Neural progenitor cell (in vitro differentiated cells): ENCODE measurements at regions not wholly inside any gene's neighbourhood (a gene's known extent, or its start where the extent isn't known, plus 50 kb on each side); places are given as distances from the start of the nearest gene placed in this dataset.
A peak's percentile ranks its signal among the peaks of the same experiment; 100 is the strongest.

Source experiments
- DNase-seq: peaks from one replicate; pipeline ENCODE4 v3.0.0-alpha.2; 2016; ENCODE audit warnings: low spot score
- H2AFZ ChIP-seq: fragments of 200-600 bp; sonication (generic); replicated peaks from 2 replicates; pipeline ENCODE4 v1.6.1; 2016; ENCODE audit warnings: antibody characterized with exemption
- H3F3A ChIP-seq: fragments of 200-600 bp; sonication (generic); 2 replicates; pipeline ENCODE4 v1.6.1; 2016; ENCODE audit warnings: antibody characterized with exemption, low read depth
- H3K27ac ChIP-seq: fragments of 200-600 bp; sonication (generic); 2 replicates; pipeline ENCODE4 v1.5.1; 2016; ENCODE audit warnings: mild to moderate bottlenecking
- H3K27me3 ChIP-seq: fragments of 200-600 bp; sonication (generic); 2 replicates; pipeline ENCODE4 v1.6.1; 2016; ENCODE audit warnings: mild to moderate bottlenecking, moderate library complexity
- H3K36me3 ChIP-seq: fragments of 200-600 bp; sonication (generic); 2 replicates; pipeline ENCODE4 v1.5.1; 2016
- H3K4me1 ChIP-seq: fragments of 200-600 bp; sonication (generic); 2 replicates; pipeline ENCODE4 v1.6.1; 2016; ENCODE audit warnings: mixed run types
- H3K4me2 ChIP-seq: fragments of 200-600 bp; sonication (generic); 2 replicates; pipeline ENCODE4 v1.6.1; 2016
- H3K4me3 ChIP-seq: fragments of 200-600 bp; sonication (generic); 2 replicates; pipeline ENCODE4 v1.5.1; 2016
- H3K79me2 ChIP-seq: fragments of 200-600 bp; sonication (generic); 2 replicates; pipeline ENCODE4 v1.6.1; 2016; ENCODE audit warnings: low read depth
- H3K9ac ChIP-seq: fragments of 200-600 bp; sonication (generic); 2 replicates; pipeline ENCODE4 v1.6.1; 2016
- H3K9me3 ChIP-seq: fragments of 200-600 bp; sonication (generic); 2 replicates; pipeline ENCODE4 v1.5.1; 2016; ENCODE audit warnings: low read depth
- H4K20me1 ChIP-seq: fragments of 200-600 bp; sonication (generic); 2 replicates; pipeline ENCODE4 v1.6.1; 2016; ENCODE audit warnings: low read depth
- H3K27ac Mint-ChIP-seq: 3 replicates; pipeline ENCODE4 v1.8.0; 2021; ENCODE audit warnings: mixed read lengths
- H3K27me3 Mint-ChIP-seq: 2 replicates; pipeline ENCODE4 v1.8.0; 2022; ENCODE audit warnings: low read depth, mild to moderate bottlenecking, inconsistent platforms, moderate library complexity, mixed read lengths; ENCODE audit not compliant: insufficient read depth
- H3K36me3 Mint-ChIP-seq: 3 replicates; pipeline ENCODE4 v1.8.0; 2021; ENCODE audit warnings: mixed read lengths
- H3K4me1 Mint-ChIP-seq: 3 replicates; pipeline ENCODE4 v1.8.0; 2021; ENCODE audit warnings: mixed read lengths
- H3K4me3 Mint-ChIP-seq: 3 replicates; pipeline ENCODE4 v1.8.0; 2021; ENCODE audit warnings: mild to moderate bottlenecking, moderate library complexity, mixed read lengths
- H3K9me3 Mint-ChIP-seq: 3 replicates; pipeline ENCODE4 v1.8.0; 2020; ENCODE audit warnings: mixed read lengths
- EZH2 ChIP-seq: fragments of 200-600 bp; sonication (generic); IDR thresholded peaks from 2 replicates; pipeline ENCODE4 v1.6.1; 2017; ENCODE audit warnings: antibody characterized with exemption, mild to moderate bottlenecking, moderate library complexity
- EZH2phosphoT487 ChIP-seq: fragments of 200-600 bp; sonication (generic); IDR thresholded peaks from 2 replicates; pipeline ENCODE4 v1.6.1; 2017; ENCODE audit warnings: antibody characterized with exemption
- TF ChIP-seq, protein P1 (sequence below): fragments of 200-600 bp; sonication (generic); IDR thresholded peaks from 2 replicates; pipeline ENCODE4 v1.5.1; 2017; ENCODE audit warnings: antibody characterized with exemption, mild to moderate bottlenecking

DNA sequence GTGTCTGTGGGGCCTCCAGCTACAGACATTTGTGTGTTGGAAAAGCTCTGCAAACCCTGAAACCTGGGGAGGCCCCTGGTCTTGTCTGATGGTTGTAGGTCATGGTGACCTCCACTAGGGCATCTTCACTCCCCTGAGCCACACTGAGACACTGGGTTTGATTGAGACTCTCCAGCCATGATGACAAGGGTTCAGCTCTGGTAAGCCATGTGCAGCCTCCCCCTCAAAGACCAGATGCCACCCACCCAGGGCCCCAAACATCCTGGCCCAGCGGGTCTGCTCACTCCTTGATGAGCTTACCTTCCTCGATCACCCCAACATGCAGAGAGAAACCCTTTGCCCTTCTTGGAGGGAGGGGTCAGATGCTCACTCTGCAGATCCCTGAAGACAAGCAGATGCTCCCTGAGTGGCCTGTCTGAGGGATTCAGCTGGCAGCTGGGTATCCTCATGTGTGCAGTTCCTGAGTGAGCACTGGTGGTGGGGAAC is 101.6 kb downstream of the METRNL start:
- Histone ChIP-seq H3K9ac (no peak overlapping the region), H3K27ac (no peak overlapping the region), H3F3A (no peaks in the 10 kb centered on the region), H3K27me3 (no peaks in the 10 kb centered on the region), H4K20me1 (no peaks in the 10 kb centered on the region), H3K4me1 (no peaks in the 10 kb centered on the region), H3K36me3 (no peaks in the 10 kb centered on the region), H2AFZ (no peak overlapping the region), H3K4me3 (no peak overlapping the region), H3K9me3 (no peaks in the 10 kb centered on the region), H3K4me2 (no peak overlapping the region), H3K79me2 (no peaks in the 10 kb centered on the region)
- DNase-seq, result no peak
- TF ChIP-seq EZH2phosphoT487 (no peak), EZH2 (no peak)
- TF ChIP-seq, protein P1, sequence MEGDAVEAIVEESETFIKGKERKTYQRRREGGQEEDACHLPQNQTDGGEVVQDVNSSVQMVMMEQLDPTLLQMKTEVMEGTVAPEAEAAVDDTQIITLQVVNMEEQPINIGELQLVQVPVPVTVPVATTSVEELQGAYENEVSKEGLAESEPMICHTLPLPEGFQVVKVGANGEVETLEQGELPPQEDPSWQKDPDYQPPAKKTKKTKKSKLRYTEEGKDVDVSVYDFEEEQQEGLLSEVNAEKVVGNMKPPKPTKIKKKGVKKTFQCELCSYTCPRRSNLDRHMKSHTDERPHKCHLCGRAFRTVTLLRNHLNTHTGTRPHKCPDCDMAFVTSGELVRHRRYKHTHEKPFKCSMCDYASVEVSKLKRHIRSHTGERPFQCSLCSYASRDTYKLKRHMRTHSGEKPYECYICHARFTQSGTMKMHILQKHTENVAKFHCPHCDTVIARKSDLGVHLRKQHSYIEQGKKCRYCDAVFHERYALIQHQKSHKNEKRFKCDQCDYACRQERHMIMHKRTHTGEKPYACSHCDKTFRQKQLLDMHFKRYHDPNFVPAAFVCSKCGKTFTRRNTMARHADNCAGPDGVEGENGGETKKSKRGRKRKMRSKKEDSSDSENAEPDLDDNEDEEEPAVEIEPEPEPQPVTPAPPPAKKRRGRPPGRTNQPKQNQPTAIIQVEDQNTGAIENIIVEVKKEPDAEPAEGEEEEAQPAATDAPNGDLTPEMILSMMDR, result no peak
- H3K27ac Mint-ChIP-seq, result no peak overlapping the region
- no peaks in the 10 kb centered on the region for H3K9me3 Mint-ChIP-seq
- H3K4me1 Mint-ChIP-seq, result peaks cover 11% of the 10 kb centered on the region
- no peaks in the 10 kb centered on the region for H3K36me3 Mint-ChIP-seq
- H3K4me3 Mint-ChIP-seq, result no peak overlapping the region
- peaks cover 8% of the 10 kb centered on the region for H3K27me3 Mint-ChIP-seq

DNA sequence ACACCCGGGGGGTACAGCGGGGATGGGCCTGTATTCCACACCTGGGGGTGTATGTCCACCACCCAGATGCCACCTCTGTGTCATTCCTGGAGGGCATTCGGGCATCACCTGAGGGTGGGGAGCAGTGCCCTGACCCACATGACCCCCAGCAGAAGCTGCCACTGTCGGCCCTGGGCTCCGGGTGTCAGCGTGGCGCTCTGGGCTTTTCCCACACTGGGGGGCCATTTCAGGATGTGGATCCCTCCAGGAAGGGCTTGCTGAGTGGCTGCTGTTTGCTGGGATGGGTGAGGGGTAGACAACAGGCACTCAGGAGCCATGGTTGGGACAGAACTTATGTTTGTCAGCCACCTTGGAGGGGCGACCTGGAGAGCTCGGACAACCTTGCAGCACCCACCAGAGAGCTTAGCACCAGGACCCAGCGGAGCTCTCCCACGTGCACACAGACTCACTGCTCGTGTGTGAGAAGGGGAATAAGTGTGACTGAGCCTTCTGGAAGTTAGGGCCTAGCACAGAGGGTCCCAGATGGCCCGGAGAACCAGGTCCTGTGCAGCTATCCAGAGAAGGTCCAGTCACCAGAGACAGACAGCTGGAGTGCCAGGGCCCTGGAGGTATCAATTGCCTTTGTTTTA is 102.7 kb downstream of the METRNL start:
- Histone ChIP-seq H3K4me1 (no peaks in the 10 kb centered on the region), H3K4me3 (no peak overlapping the region), H4K20me1 (no peaks in the 10 kb centered on the region), H2AFZ (no peak overlapping the region), H3K79me2 (no peaks in the 10 kb centered on the region), H3K9ac (no peak overlapping the region), H3K9me3 (no peaks in the 10 kb centered on the region), H3F3A (no peaks in the 10 kb centered on the region), H3K4me2 (no peak overlapping the region), H3K27me3 (no peaks in the 10 kb centered on the region), H3K36me3 (no peaks in the 10 kb centered on the region), H3K27ac (no peak overlapping the region)
- H3K4me1 Mint-ChIP-seq, result peaks cover 16% of the 10 kb centered on the region
- H3K4me3 Mint-ChIP-seq, result no peak overlapping the region
- no peak overlapping the region for H3K27ac Mint-ChIP-seq
- no peaks in the 10 kb centered on the region for H3K36me3 Mint-ChIP-seq
- H3K27me3 Mint-ChIP-seq, result peaks cover 8% of the 10 kb centered on the region
- TF ChIP-seq EZH2 (no peak), EZH2phosphoT487 (no peak)
- no peaks in the 10 kb centered on the region for H3K9me3 Mint-ChIP-seq
- DNase-seq, result no peak

DNA sequence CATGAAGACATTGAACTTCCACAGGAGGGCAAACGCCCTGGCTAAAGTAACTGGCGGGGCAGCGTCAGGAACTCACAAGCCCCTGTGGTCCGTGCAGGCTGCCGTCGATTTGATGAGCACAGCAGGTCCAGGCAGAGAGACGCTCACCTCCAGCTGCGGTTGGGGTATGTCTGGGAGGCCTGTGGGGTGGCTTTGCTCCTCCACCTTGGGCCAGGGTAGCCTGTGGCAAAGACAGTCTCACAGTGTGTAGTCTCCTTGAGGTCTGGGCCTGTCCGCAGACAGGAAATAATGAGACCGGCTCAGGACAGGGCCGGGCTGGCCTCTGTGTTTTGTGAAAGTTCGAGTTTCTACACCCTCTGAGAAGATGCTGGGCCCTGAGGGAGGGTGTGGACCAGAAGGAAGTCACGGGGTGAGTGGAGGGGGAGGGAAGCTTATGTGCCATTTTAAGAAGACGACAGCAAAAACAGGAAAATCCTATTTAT is 103.3 kb downstream of the METRNL start:
- Histone ChIP-seq H3K9me3 (no peaks in the 10 kb centered on the region), H3K36me3 (no peaks in the 10 kb centered on the region), H3K4me1 (no peaks in the 10 kb centered on the region), H2AFZ (no peak overlapping the region), H3K27me3 (no peaks in the 10 kb centered on the region), H3K27ac (no peak overlapping the region), H3F3A (no peaks in the 10 kb centered on the region), H3K79me2 (no peaks in the 10 kb centered on the region), H3K9ac (no peak overlapping the region), H3K4me2 (no peak overlapping the region), H3K4me3 (no peak overlapping the region), H4K20me1 (no peaks in the 10 kb centered on the region)
- Mint-ChIP-seq H3K4me1 (peaks cover 16% of the 10 kb centered on the region), H3K27ac (peak overlapping the region; percentile 31), H3K36me3 (no peaks in the 10 kb centered on the region), H3K27me3 (peaks cover 5% of the 10 kb centered on the region), H3K9me3 (no peaks in the 10 kb centered on the region), H3K4me3 (no peak overlapping the region)
- no peak for DNase-seq
- TF ChIP-seq, protein P1, result no peak
- TF ChIP-seq EZH2phosphoT487, result no peak
- no peak for TF ChIP-seq EZH2

DNA sequence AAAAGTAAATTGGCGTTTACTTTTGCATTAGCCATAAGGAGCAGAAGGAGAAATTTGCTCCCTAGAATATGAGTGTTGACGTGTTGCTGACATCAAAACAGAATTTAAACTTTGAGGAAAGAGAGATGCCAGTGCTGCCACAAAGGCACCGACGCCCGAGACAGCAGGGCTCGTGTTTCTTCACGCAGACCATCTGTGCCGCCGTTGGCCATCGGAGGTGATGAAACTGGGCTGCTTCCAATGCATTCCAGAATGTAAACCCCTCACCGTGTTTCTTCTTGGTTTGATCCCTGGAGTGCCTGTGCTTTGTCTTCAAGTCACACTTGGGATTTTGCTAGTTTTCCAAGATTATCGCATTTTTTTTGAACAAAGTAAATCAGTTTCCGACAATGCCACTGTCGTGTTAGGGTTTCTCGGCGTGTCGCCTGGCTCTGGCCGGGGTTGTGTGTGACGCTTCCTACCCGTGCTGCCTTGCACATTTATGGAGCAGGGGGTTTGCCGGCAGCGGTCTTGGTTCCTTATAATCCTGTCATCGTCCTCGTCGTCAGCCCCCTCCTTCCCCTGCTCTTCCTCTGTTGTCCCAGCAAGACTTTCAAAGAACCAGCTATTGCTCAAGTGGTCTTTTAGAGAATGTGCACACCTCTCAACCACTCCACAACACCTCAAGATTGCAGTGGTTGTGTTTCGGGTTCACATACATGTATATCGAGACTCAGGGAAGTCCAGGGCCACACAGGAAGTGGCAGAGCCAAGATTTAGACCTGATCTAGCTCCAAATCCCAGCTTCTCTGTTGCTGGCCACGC is 103.9 kb downstream of the METRNL start:
- Histone ChIP-seq H3K4me2 (no peak overlapping the region), H3F3A (no peaks in the 10 kb centered on the region), H2AFZ (no peak overlapping the region), H3K27ac (no peak overlapping the region), H3K4me1 (no peaks in the 10 kb centered on the region), H3K9me3 (no peaks in the 10 kb centered on the region), H3K79me2 (no peaks in the 10 kb centered on the region), H4K20me1 (no peaks in the 10 kb centered on the region), H3K4me3 (no peak overlapping the region), H3K27me3 (no peaks in the 10 kb centered on the region), H3K9ac (no peak overlapping the region), H3K36me3 (no peaks in the 10 kb centered on the region)
- H3K4me3 Mint-ChIP-seq, result no peak overlapping the region
- peaks cover 16% of the 10 kb centered on the region for H3K4me1 Mint-ChIP-seq
- H3K36me3 Mint-ChIP-seq, result no peaks in the 10 kb centered on the region
- TF ChIP-seq, protein P1, result no peak
- TF ChIP-seq EZH2 (no peak), EZH2phosphoT487 (no peak)
- no peak for DNase-seq
- H3K27ac Mint-ChIP-seq, result peak overlapping the region; percentile 4
- H3K27me3 Mint-ChIP-seq, result peaks cover 5% of the 10 kb centered on the region
- H3K9me3 Mint-ChIP-seq, result no peaks in the 10 kb centered on the region
